D721Med (cell line): ENCODE measurements at regions not wholly inside any gene's neighbourhood (a gene's known extent, or its start where the extent isn't known, plus 50 kb on each side); places are given as distances from the start of the nearest gene placed in this dataset.

Experiments used
- DNase-seq: peaks from one replicate; pipeline ENCODE4 v3.0.0; 2011; ENCODE audit warnings: low spot score; ENCODE audit not compliant: insufficient read length
- FAIRE-seq: peaks from 2 replicates; lab custom pipeline; 2011; peaks lifted over from hg19 to GRCh38; lab: Jason Lieb, UNC
- TF ChIP-seq, protein P1 (sequence below): IDR thresholded peaks from 2 replicates; pipeline ENCODE4 v1.5.1; 2012; ENCODE audit warnings: mild to moderate bottlenecking, control low read depth; ENCODE audit not compliant: insufficient read depth; ENCODE audit errors: missing control alignments

DNA sequence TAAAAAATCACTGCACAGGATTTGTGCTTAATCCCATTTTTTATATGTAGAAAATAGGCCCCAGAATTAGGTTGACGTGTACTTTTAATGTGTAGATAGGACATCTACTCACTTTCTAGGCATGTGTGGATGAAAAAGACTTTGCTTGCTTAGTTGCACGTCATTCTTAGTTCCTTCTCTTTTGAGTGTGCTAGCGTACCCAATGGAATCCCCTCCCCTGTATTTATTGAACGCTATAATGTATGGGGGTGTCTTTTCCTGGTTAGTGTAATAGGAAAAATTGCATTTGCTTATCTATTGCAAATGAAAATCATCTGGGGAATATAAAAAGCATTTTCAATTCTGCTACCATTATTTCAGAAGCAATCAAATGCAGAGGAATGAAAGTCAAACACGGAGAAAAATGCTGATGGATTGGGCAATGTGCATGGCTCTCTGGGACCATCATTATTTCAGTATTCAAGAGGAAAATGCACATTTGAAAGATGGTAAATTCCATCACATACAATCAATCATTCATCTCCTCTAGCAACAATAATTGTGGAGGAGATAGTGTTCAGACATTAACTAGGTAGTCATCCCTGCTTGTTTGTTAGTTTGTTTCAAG is 277.0 kb upstream of the B3GALT2 start:
- TF ChIP-seq, protein P1, sequence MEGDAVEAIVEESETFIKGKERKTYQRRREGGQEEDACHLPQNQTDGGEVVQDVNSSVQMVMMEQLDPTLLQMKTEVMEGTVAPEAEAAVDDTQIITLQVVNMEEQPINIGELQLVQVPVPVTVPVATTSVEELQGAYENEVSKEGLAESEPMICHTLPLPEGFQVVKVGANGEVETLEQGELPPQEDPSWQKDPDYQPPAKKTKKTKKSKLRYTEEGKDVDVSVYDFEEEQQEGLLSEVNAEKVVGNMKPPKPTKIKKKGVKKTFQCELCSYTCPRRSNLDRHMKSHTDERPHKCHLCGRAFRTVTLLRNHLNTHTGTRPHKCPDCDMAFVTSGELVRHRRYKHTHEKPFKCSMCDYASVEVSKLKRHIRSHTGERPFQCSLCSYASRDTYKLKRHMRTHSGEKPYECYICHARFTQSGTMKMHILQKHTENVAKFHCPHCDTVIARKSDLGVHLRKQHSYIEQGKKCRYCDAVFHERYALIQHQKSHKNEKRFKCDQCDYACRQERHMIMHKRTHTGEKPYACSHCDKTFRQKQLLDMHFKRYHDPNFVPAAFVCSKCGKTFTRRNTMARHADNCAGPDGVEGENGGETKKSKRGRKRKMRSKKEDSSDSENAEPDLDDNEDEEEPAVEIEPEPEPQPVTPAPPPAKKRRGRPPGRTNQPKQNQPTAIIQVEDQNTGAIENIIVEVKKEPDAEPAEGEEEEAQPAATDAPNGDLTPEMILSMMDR: no peak
- DNase-seq (no peak), FAIRE-seq (peak; percentile 92)

DNA sequence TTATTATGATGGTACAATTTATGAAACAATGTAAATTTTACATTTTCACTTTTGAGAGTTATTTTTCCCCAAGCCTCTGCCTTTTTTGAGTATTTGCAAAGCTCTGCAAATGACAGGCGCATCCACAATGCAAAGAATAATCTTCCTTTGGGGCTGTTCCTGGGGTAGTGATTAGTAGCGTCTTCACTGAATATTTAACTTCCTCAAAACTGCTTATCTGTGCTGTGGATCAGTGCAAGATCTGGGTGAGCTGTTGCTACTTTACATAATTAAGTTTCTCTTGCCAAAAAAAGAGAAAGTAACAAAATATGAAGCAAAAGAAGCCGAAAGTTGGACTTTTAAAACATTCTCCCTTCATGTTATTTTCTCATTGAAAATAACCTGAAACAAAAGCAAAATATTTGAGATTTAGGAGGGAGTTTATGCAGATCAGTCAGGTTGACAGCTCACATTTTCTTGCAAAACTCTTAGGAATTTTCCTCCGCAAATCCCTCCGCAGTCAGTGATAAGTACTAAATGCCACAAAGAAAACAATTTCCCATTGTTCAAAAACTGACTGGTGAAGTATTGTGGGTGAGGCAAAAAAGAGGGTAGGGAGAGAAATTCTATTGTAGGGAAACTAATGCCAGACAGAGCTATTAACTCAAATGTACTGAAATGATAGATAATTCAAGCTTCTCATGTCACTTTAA is 276.4 kb upstream of the B3GALT2 start:
- FAIRE-seq: peak; percentile 85
- no peak for DNase-seq
- TF ChIP-seq, protein P1: no peak

DNA sequence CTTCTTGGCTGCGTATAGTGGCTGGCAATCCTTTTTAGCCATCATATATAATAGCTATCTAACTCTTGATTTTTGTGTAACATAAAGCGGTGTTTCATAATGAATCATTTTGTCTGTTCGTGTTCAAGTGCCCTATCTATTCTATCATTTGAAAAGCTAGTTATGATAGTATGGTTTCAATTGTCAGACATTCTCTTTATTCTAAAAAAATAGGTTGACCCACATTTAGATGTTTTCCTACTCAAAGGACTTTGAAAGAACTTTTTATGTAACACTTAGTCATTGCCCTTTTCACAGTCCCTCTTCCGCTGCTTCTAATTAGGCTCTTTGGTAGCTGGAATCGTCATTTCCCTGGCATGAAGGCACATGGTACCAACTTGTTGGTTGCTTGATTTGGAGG is 272.2 kb upstream of the B3GALT2 start:
- FAIRE-seq (no peak), DNase-seq (no peak)
- TF ChIP-seq, protein P1: no peak

DNA sequence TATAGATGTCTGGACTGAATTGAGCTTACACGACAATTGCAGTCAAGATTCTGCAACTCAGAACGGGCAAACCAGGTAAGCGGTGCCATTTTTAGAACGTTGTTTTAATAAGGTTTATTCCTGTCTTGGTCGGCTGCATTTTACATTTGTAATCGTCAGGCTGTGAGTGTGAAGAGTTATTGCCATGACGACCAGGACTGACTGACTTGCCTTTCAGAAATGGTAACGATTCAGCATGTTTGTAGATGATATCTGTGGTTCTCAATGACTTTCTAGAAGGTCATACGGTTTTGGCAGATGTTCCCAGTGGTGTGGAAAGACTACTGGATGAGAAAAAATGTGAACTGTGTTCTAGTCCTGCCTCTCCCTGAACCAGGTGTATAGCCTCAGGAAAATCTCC is 271.3 kb upstream of the B3GALT2 start:
- DNase-seq (no peak), FAIRE-seq (no peak)
- TF ChIP-seq, protein P1: no peak

DNA sequence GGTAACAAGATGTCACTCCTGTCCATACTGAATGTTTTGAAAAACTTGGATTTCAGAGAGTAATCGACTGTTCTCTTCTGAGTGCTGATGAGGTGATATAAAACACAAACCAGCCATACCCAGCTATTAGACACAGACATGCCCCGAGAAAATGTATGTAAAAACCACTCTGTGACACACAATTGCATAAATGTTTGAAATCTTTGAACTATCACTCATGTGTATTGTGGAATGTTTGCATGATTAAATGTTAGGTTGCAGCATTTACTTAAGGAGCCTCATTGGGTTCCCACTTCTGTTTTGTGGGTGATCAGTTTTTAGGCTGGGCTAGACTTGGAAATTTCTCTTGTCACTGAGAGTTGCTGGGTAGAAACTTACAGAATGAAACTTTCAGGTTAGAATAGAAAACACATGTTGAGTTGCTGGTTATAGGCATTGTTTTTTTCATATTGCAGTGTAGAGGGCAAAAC is 270.4 kb upstream of the B3GALT2 start:
- TF ChIP-seq, protein P1: no peak
- no peak for DNase-seq
- no peak for FAIRE-seq

DNA sequence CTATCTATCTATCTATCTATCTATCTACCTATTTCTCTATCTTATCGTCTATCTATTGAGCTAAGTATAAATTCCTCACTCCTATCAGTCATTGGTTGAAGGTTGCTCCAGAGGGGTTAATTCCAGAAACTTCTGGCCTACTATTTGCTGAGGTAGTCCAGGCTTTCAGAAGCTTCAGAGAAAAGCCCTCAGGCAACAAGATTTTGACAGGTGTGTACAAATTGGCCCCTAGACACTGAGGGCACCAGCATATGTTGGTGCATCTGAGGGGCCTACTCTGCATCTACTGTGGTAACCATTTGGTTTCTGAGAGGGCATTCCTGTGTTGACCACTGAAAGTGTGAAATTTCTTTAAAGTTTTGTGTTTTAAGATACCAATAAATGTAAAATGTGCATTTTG is 265.2 kb upstream of the B3GALT2 start:
- DNase-seq (no peak), FAIRE-seq (no peak)
- TF ChIP-seq, protein P1: no peak

DNA sequence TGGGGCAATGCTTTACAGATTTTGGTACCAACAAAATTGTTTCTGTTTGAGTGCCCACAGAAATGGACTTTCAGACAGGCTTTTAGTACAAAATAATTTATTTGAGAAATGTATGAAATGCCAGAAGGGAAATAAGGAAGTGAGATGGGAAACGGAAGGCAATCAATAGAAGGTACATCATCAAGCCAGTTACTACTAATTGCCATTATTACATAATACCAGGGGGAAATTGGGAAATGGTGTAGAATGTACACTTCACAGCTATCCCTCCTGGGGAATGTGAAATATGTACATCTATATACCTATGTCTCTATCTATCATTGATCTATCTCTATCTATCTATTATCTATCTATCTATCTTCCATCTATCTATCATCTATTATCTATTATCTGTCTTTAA is 264.6 kb upstream of the B3GALT2 start:
- FAIRE-seq (peak; percentile 64), DNase-seq (no peak)
- TF ChIP-seq, protein P1: no peak
